Neutrophil (primary cell): ENCODE measurements at regions not wholly inside any gene's neighbourhood (a gene's known extent, or its start where the extent isn't known, plus 50 kb on each side); places are given as distances from the start of the nearest gene placed in this dataset.
"Not testable (repeated sequence)": the region's sequence is repeated elsewhere in the genome, so short reads cannot be mapped to it uniquely, and the experiment has no call there.

Experiments used
- H3K27ac ChIP-seq: fragments of 200-600 bp; sonication (generic); 2 replicates; pipeline ENCODE4 v1.5.1; 2016; ENCODE audit warnings: mild to moderate bottlenecking, moderate library complexity
- H3K27me3 ChIP-seq: fragments of 200-600 bp; sonication (generic); 2 replicates; pipeline ENCODE4 v1.6.0; 2016; ENCODE audit warnings: mild to moderate bottlenecking
- H3K36me3 ChIP-seq: fragments of 200-600 bp; sonication (generic); 2 replicates; pipeline ENCODE4 v1.5.1; 2017
- H3K4me1 ChIP-seq, 2 experiments: fragments of 200-600 bp in 1 of 2; sonication (generic) in 1 of 2; 1 replicate in 1 of 2; 2 replicates in 1 of 2; pipeline versions ENCODE4 v1.5.1 to v1.6.1; 2013 to 2016; ENCODE audit warnings: low read depth in 1 of 2, low read length in 1 of 2, mild to moderate bottlenecking in 1 of 2, moderate library complexity in 1 of 2; ENCODE audit not compliant: control insufficient read depth in 1 of 2, insufficient read depth in 1 of 2
- H3K4me3 ChIP-seq, 2 experiments: fragments of 200-600 bp in 1 of 2; sonication (generic) in 1 of 2; 1 replicate in 1 of 2; 2 replicates in 1 of 2; pipeline ENCODE4 v1.5.1; 2013 to 2016; ENCODE audit warnings: low read depth in 1 of 2, low read length in 1 of 2, mild to moderate bottlenecking in 1 of 2, moderate library complexity in 1 of 2
- H3K9me3 ChIP-seq: fragments of 200-600 bp; sonication (generic); 2 replicates; pipeline ENCODE4 v1.5.1; 2016
- TF ChIP-seq, protein P1 (sequence below): fragments of 200-600 bp; sonication (generic); IDR thresholded peaks from 2 replicates; pipeline ENCODE4 v1.5.1; 2016; ENCODE audit warnings: antibody characterized with exemption

DNA sequence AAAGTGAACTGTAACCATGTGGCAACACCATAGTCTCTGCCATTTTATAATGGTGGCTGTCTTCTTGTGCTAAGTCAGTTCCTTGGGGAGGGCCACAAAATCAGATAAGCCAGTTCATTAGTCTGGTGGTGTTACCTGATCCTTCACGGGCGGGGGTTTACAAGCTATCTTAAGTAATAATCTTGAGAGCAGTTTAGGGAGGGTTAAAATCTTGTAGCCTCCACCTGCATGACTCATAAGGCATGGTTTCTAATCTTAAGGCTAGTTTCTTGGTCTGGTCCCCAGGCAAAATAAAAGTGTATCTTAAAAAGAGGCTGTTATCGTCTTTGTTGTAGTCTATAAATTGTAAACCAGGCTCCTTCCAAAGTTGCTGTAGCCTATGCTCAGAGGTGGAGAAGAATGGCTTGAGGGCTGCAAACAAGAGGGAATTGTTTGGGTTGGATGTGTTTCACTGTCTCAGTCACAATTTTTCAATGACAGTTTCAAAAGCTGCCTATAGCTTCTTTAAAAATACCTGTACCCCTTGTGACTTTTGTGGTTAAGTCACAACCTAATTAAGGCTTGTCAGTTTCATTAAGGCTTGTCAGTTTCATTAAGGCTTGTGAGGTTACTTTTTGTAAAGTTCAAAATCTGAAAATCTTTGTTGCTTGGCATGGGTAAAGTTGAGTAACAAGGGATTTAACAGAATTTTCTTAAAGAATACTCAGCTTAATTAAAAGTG, 135.7 kb downstream of the RPS4Y2 start:
- Histone ChIP-seq H3K36me3 (no peaks in the 10 kb centered on the region), H3K27me3 (no peaks in the 10 kb centered on the region), H3K9me3 (no peaks in the 10 kb centered on the region), H3K4me3 (no peak overlapping the region), H3K4me1 (no peaks in the 10 kb centered on the region), H3K27ac (no peak overlapping the region)
- TF ChIP-seq, protein P1, sequence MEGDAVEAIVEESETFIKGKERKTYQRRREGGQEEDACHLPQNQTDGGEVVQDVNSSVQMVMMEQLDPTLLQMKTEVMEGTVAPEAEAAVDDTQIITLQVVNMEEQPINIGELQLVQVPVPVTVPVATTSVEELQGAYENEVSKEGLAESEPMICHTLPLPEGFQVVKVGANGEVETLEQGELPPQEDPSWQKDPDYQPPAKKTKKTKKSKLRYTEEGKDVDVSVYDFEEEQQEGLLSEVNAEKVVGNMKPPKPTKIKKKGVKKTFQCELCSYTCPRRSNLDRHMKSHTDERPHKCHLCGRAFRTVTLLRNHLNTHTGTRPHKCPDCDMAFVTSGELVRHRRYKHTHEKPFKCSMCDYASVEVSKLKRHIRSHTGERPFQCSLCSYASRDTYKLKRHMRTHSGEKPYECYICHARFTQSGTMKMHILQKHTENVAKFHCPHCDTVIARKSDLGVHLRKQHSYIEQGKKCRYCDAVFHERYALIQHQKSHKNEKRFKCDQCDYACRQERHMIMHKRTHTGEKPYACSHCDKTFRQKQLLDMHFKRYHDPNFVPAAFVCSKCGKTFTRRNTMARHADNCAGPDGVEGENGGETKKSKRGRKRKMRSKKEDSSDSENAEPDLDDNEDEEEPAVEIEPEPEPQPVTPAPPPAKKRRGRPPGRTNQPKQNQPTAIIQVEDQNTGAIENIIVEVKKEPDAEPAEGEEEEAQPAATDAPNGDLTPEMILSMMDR: no peak

DNA sequence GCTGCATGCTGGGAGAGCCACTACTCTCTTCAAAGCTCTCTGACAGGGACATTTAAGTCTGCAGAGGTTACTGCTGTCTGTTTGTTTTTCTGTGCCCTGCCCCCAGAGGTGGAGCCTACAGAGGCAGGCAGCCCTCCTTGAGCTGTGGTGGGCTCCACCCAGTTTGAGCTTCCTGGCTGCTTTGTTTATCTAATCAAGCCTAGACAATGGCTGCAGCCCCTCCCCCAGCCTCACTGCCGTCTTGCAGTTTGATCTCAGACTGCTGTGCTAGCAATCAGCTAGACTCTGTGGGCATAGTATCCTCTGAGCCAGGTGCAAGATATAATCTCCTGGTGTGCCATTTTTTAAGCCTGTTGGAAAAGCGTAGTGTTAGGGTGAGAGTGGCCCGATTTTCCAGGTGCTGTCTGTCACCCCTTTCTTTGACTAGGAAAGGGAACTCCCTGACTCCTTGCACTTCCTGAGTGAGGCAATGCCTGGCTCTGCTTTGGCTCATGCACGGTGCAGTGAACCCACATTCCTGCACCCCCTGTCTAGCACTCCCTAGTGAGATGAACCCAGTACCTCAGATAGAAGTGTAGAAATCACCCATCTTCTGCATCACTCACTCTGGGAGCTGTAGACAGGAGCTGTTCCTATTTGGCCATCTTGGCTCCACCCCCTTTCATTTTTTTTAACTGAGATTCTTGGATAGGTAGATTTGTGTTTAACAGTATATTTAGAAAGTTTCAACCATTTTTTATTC, 169.6 kb downstream of the RPS4Y2 start:
- H3K4me1 ChIP-seq, H3K36me3 ChIP-seq, H3K4me3 ChIP-seq, H3K27ac ChIP-seq, H3K27me3 ChIP-seq, H3K9me3 ChIP-seq: not testable (repeated sequence)

DNA sequence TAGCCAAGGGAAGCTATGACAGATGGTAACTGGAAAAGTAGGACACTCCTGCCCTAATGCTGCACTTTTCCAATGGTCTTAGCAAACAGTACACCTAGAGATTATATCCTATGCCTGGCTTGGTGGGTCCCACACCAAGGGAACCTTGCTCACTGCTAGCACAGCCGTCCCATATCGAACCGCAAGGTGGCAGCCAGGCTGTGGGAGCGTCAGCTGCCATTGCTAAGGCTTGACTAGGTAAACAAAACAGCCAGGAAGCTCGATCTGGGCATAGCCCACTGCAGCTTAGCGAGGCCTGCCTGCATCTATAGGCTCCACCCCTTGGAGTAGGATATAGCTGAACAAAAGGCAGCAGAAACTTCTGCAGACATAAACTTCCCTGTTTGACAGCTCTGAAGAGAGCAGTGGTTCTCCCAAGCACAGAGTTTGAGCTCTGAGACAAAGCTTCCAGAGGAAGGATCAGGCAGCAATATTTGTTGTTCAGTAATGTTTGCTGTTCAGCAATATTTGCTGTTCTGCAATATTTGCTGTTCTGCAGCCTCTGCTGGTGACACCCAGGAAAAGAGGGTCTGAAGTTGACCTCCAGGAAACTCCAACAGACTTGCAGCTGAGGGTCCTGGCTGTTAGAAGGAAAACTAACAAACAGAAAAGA, 173.9 kb downstream of the RPS4Y2 start:
- Histone ChIP-seq H3K27me3 (no peaks in the 10 kb centered on the region), H3K27ac (no peak overlapping the region), H3K9me3 (no peaks in the 10 kb centered on the region), H3K4me3 (no peak overlapping the region), H3K36me3 (no peaks in the 10 kb centered on the region), H3K4me1 (peaks cover 0 to 6% of the 10 kb centered on the region in 2 experiments)
- TF ChIP-seq, protein P1: no peak

DNA sequence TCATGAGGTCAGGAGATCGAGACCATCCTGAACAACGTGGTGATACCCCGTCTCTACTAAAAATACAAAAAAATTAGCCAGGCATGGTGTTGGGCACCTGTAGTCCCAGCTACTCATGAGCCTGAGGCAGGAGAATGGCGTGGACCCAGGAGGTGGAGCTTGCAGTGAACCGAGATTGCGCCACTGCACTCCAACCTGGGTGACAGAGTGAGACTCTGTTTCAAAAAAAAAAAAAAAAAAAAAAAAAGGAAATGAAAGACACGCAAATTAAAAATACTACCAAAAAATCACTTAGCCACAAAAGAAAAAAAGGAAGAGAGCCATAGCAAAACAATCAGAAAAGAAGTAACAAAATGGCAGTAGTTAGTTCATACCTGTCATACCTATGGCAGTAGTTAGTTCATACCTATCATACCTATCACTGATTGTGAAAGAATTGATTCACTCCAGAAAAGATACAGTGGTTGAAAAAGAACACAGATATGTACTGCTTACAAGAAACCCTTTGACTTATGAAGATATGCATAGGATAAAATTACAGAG, 180.9 kb downstream of the RPS4Y2 start:
- not testable (repeated sequence) for H3K27me3 ChIP-seq, H3K4me3 ChIP-seq, H3K9me3 ChIP-seq, H3K36me3 ChIP-seq, H3K4me1 ChIP-seq, H3K27ac ChIP-seq

DNA sequence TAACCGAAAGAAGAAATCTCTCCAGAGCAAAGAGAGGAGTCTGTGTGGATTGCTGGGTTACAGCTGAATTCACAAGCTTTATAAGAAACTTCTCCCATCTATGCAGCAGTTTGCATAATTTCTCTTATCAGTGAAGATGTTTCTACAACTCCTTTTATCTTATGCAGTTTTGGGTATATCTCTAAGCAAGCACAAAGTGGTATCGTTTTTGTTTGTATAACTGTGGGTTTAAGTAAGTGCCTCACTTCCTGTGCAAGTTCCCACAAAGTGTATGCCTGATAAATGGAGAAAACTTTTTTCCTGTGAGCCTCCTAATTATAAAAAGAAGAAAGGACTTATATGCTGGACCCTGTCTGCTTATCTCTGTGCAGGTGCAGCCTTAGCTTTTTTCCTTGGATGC, 205.6 kb downstream of the RPS4Y2 start:
- Histone ChIP-seq H3K4me1 (no peaks in the 10 kb centered on the region), H3K27ac (no peak overlapping the region), H3K36me3 (no peaks in the 10 kb centered on the region), H3K4me3 (no peak overlapping the region), H3K9me3 (no peaks in the 10 kb centered on the region), H3K27me3 (no peaks in the 10 kb centered on the region)
- TF ChIP-seq, protein P1: no peak

DNA sequence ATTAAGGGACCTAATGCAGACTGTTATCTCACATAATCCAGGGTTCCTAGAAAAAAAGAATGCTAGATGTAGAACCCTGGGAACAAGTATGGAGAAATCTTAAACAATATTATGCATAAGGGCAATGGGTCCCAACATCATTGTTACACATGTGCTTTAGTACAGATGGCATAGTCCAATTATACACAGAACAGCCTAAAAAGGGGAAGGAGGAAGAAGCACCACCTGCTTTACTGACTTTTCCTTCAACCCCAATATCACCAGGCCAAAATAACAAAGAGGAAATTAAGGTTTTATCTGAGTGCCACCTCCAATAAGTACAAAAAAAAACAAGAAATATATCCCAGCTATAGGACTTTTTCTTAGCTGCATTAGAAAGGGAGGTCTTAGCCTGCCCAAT, 211.9 kb downstream of the RPS4Y2 start:
- Histone ChIP-seq H3K27ac (no peak overlapping the region), H3K27me3 (no peaks in the 10 kb centered on the region), H3K9me3 (no peaks in the 10 kb centered on the region), H3K36me3 (no peaks in the 10 kb centered on the region), H3K4me1 (peaks cover 0 to 7% of the 10 kb centered on the region in 2 experiments), H3K4me3 (no peak overlapping the region)
- TF ChIP-seq, protein P1: no peak
